ENCODE measurements at regions not wholly inside any gene's neighbourhood (a gene's known extent, or its start where the extent isn't known, plus 50 kb on each side); places are given as distances from the start of the nearest gene placed in this dataset.
"Not testable (repeated sequence)": the region's sequence is repeated elsewhere in the genome, so short reads cannot be mapped to it uniquely, and the experiment has no call there.

GRCh38 chr5:174431504-174431903 lies 292.9 kb upstream of the MSX2 start:
- no peak for DNase-seq (ENCODE audit: low read depth in 2 of 2)

GRCh38 chr5:174433098-174433497 lies 291.3 kb upstream of the MSX2 start:
- no peak for DNase-seq (ENCODE audit: low read depth in 2 of 2)

- no peak for DNase-seq (ENCODE audit: low read depth in 2 of 2)
Measured at GRCh38 chr5:174436750-174437149, 287.6 kb upstream of the MSX2 start.

- DNase-seq (ENCODE audit: low read depth in 2 of 2): no peak
Measured at GRCh38 chr5:174444479-174445188, 279.7 kb upstream of the MSX2 start.

- no peak for DNase-seq (ENCODE audit: low read depth in 2 of 2)
Measured at GRCh38 chr5:174446446-174446845, 277.9 kb upstream of the MSX2 start.

GRCh38 chr5:174446988-174447387 lies 277.4 kb upstream of the MSX2 start:
- no peak for DNase-seq (ENCODE audit: low read depth in 2 of 2)

- DNase-seq (ENCODE audit: low read depth in 2 of 2): no peak
Measured at GRCh38 chr5:174448041-174448440, 276.3 kb upstream of the MSX2 start.

- DNase-seq (ENCODE audit: low read depth in 2 of 2): no peak
Measured at GRCh38 chr5:174448662-174449061, 275.7 kb upstream of the MSX2 start.

GRCh38 chr5:174453690-174454089 lies 270.7 kb upstream of the MSX2 start:
- DNase-seq (ENCODE audit: low read depth in 2 of 2): no peak

- no peak for DNase-seq (ENCODE audit: low read depth in 2 of 2)
Measured at GRCh38 chr5:174454464-174454863, 269.9 kb upstream of the MSX2 start.

- no peak for DNase-seq (ENCODE audit: low read depth in 2 of 2)
Measured at GRCh38 chr5:174454890-174455289, 269.5 kb upstream of the MSX2 start.

GRCh38 chr5:174455301-174455700 lies 269.1 kb upstream of the MSX2 start:
- no peak for DNase-seq (ENCODE audit: low read depth in 2 of 2)

GRCh38 chr5:174457141-174457678 lies 267.2 kb upstream of the MSX2 start:
- no peak for DNase-seq (ENCODE audit: low read depth in 2 of 2)

- no peak for DNase-seq (ENCODE audit: low read depth in 2 of 2)
Measured at GRCh38 chr5:174459071-174459702, 265.2 kb upstream of the MSX2 start.

- DNase-seq (ENCODE audit: low read depth in 2 of 2): no peak
Measured at GRCh38 chr5:174459832-174460448, 264.4 kb upstream of the MSX2 start.

- no peak for DNase-seq (ENCODE audit: low read depth in 2 of 2)
Measured at GRCh38 chr5:174462129-174462528, 262.3 kb upstream of the MSX2 start.

GRCh38 chr5:174464504-174465165 lies 259.7 kb upstream of the MSX2 start:
- DNase-seq (ENCODE audit: low read depth in 2 of 2): no peak

- not testable (repeated sequence) for DNase-seq (ENCODE audit: low read depth in 2 of 2)
Measured at GRCh38 chr5:174471528-174471927, 252.9 kb upstream of the MSX2 start.

GRCh38 chr5:174472956-174473355 lies 251.4 kb upstream of the MSX2 start:
- DNase-seq (ENCODE audit: low read depth in 2 of 2): no peak

GRCh38 chr5:174476001-174476400 lies 248.4 kb upstream of the MSX2 start:
- not testable (repeated sequence) for DNase-seq (ENCODE audit: low read depth in 2 of 2)

GRCh38 chr5:174479325-174479724 lies 245.1 kb upstream of the MSX2 start:
- DNase-seq (ENCODE audit: low read depth in 2 of 2): no peak

GRCh38 chr5:174481737-174482136 lies 242.6 kb upstream of the MSX2 start:
- DNase-seq (ENCODE audit: low read depth in 2 of 2): no peak
